ENCODE measurements at regions not wholly inside any gene's neighbourhood (a gene's known extent, or its start where the extent isn't known, plus 50 kb on each side); places are given as distances from the start of the nearest gene placed in this dataset.

GRCh38 chr7:134370135-134370534, 53.4 kb upstream of the SLC35B4 start:
- TF ChIP-seq CTCF (IDR thresholded peaks at IDR 0.05) (no peak), EZH2 (IDR thresholded peaks at IDR 0.05) (no peak)
